ENCODE measurements at regions not wholly inside any gene's neighbourhood (a gene's known extent, or its start where the extent isn't known, plus 50 kb on each side); places are given as distances from the start of the nearest gene placed in this dataset.

DNA sequence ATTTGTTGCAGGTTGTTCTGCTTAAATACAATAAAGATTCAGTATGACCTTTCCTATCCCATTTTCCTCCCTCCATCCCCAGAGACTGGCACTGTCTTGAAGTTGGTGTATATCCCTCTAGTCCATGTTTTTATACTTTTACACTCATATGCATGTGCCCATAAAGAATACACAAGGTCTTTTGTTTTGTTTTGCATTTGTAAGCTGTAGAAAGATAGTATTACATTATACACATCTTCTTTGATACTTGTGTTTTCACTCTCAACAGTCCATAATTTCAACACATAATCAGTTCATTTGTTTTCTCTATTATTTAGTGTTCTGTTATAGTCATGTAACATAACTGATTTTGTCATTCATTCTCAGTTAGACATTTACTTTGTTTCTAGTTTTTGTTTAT, 88.7 kb upstream of the AADACL2 start:
- Histone ChIP-seq H2AFZ (ENCODE audit: low read depth, low read length) (no peak overlapping the region), H3K9me3 (ENCODE audit: insufficient read depth, low read length, severe bottlenecking) (no peaks in the 10 kb centered on the region), H3K79me2 (ENCODE audit: insufficient read depth, low read length) (no peaks in the 10 kb centered on the region), H3K27me3 (ENCODE audit: insufficient read depth, low read length, poor library complexity) (no peaks in the 10 kb centered on the region), H3K9ac (ENCODE audit: low read depth, low read length) (no peak overlapping the region), H3K36me3 (ENCODE audit: insufficient read depth, low read length) (no peaks in the 10 kb centered on the region), H3K4me1 (ENCODE audit: insufficient read depth, low read length) (no peaks in the 10 kb centered on the region; the same call in 1 of the 2 replicates), H3K4me2 (ENCODE audit: insufficient read depth, low read length) (no peak overlapping the region), H3K4me3 (ENCODE audit: low read depth in 1 of 2, low read length in 2 of 2) (no peak overlapping the region), H4K20me1 (ENCODE audit: insufficient read depth, low read length) (no peaks in the 10 kb centered on the region), H3K27ac (ENCODE audit: low read length) (no peak overlapping the region)
- ATAC-seq (ENCODE audit: insufficient read depth, low read depth) (no peak), DNase-seq (no peak)
- TF ChIP-seq CTCF (IDR thresholded peaks at IDR 0.05; ENCODE audit: borderline replicate concordance, extremely low read depth, low read length, poor library complexity, severe bottlenecking) = no peak
- no peak for TF ChIP-seq EZH2 (IDR thresholded peaks at IDR 0.05; ENCODE audit: borderline replicate concordance, low read depth, low read length, severe bottlenecking)

DNA sequence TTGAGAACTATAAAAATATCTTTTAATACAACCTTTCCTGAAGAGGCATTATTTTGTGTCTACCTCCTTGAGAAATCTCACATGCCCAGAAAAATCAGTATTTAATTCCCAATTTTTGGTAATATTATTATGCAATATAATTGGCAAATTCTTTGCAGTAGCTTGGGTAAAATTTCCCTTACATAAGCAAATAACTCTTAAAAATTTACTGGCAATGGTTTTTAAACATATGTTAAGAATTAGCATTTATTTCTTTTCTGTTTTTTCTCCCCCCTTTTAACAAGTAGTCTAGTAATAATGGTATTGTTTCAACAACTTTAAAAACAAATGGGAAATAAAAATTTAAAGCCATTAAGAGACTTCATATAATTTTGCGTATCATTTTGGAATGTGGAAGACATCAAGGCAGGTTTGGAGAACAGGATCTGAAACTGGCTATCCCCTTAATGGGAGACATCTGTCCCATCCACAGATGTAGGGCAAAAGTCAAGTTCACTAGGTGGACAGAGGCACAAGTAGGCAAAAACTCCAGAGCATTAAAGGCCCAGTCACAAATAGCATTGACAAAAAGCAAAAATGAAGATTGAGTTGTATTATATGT, 89.6 kb upstream of the AADACL2 start:
- H3K27me3 ChIP-seq (ENCODE audit: insufficient read depth, low read length, poor library complexity) = no peaks in the 10 kb centered on the region
- H3K79me2 ChIP-seq (ENCODE audit: insufficient read depth, low read length) = no peaks in the 10 kb centered on the region
- no peak for TF ChIP-seq EZH2 (IDR thresholded peaks at IDR 0.05; ENCODE audit: borderline replicate concordance, low read depth, low read length, severe bottlenecking)

DNA sequence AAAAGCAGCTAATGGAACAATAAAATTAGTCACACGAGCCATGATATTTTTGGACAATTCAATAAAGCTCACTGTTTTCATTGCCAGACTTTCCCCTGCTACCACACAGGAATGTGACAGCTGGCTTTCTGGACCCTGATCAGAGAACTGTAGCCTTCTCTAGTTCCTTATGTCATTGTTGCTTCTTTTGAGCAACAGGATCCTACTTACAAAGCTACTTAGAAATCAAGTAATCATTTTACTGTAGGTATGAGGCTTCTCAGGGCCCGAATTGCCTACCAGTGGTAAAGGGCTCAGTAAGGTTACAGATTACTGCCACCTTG, 94.3 kb upstream of the AADACL2 start:
- no peaks in the 10 kb centered on the region for H3K79me2 ChIP-seq (ENCODE audit: insufficient read depth, low read length)
- no peak for DNase-seq
- H3K36me3 ChIP-seq (ENCODE audit: insufficient read depth, low read length) = no peaks in the 10 kb centered on the region
- no peaks in the 10 kb centered on the region for H3K9me3 ChIP-seq (ENCODE audit: insufficient read depth, low read length, severe bottlenecking)
- H3K4me1 ChIP-seq (ENCODE audit: insufficient read depth, low read length) = peaks cover 20% of the 10 kb centered on the region
- TF ChIP-seq CTCF (IDR thresholded peaks at IDR 0.05; ENCODE audit: borderline replicate concordance, extremely low read depth, low read length, poor library complexity, severe bottlenecking) = no peak
- no peak for TF ChIP-seq EZH2 (IDR thresholded peaks at IDR 0.05; ENCODE audit: borderline replicate concordance, low read depth, low read length, severe bottlenecking)
- H3K27ac ChIP-seq (ENCODE audit: low read length) = no peak overlapping the region
- no peak overlapping the region for H2AFZ ChIP-seq (ENCODE audit: low read depth, low read length)
- no peak overlapping the region for H3K4me3 ChIP-seq (ENCODE audit: low read depth in 1 of 2, low read length in 2 of 2)
- H3K27me3 ChIP-seq (ENCODE audit: insufficient read depth, low read length, poor library complexity) = no peaks in the 10 kb centered on the region
- H4K20me1 ChIP-seq (ENCODE audit: insufficient read depth, low read length) = no peaks in the 10 kb centered on the region
- no peak for ATAC-seq (ENCODE audit: insufficient read depth, low read depth)
- H3K9ac ChIP-seq (ENCODE audit: low read depth, low read length) = no peak overlapping the region
- no peak overlapping the region for H3K4me2 ChIP-seq (ENCODE audit: insufficient read depth, low read length)

More for the DNA sequence above, 89.6 kb upstream of the AADACL2 start:
- Histone ChIP-seq H3K4me2 (ENCODE audit: insufficient read depth, low read length) (no peak overlapping the region), H3K9ac (ENCODE audit: low read depth, low read length) (no peak overlapping the region), H3K4me3 (ENCODE audit: low read depth in 1 of 2, low read length in 2 of 2) (no peak overlapping the region), H4K20me1 (ENCODE audit: insufficient read depth, low read length) (no peaks in the 10 kb centered on the region), H3K4me1 (ENCODE audit: insufficient read depth, low read length) (peaks cover 9% of the 10 kb centered on the region), H3K36me3 (ENCODE audit: insufficient read depth, low read length) (no peaks in the 10 kb centered on the region), H2AFZ (ENCODE audit: low read depth, low read length) (no peak overlapping the region), H3K9me3 (ENCODE audit: insufficient read depth, low read length, severe bottlenecking) (no peaks in the 10 kb centered on the region), H3K27ac (ENCODE audit: low read length) (no peak overlapping the region)
- ATAC-seq (ENCODE audit: insufficient read depth, low read depth) = no peak
- no peak for DNase-seq

GRCh38 chr3:151638555-151639417, 94.9 kb upstream of the AADACL2 start:
- Histone ChIP-seq H4K20me1 (ENCODE audit: insufficient read depth, low read length) (no peaks in the 10 kb centered on the region), H3K27ac (ENCODE audit: low read length) (no peak overlapping the region), H3K4me2 (ENCODE audit: insufficient read depth, low read length) (no peak overlapping the region), H3K36me3 (ENCODE audit: insufficient read depth, low read length) (no peaks in the 10 kb centered on the region), H3K9ac (ENCODE audit: low read depth, low read length) (no peak overlapping the region), H3K4me1 (ENCODE audit: insufficient read depth, low read length) (peaks cover 20% of the 10 kb centered on the region), H3K27me3 (ENCODE audit: insufficient read depth, low read length, poor library complexity) (no peaks in the 10 kb centered on the region), H3K9me3 (ENCODE audit: insufficient read depth, low read length, severe bottlenecking) (no peaks in the 10 kb centered on the region), H3K4me3 (ENCODE audit: low read depth in 1 of 2, low read length in 2 of 2) (no peak overlapping the region), H3K79me2 (ENCODE audit: insufficient read depth, low read length) (no peaks in the 10 kb centered on the region), H2AFZ (ENCODE audit: low read depth, low read length) (no peak overlapping the region)
- DNase-seq (no peak), ATAC-seq (ENCODE audit: insufficient read depth, low read depth) (peak; percentile 40; the same call in 2 of the 3 replicates)
- no peak for TF ChIP-seq CTCF (IDR thresholded peaks at IDR 0.05; ENCODE audit: borderline replicate concordance, extremely low read depth, low read length, poor library complexity, severe bottlenecking)
- TF ChIP-seq EZH2 (IDR thresholded peaks at IDR 0.05; ENCODE audit: borderline replicate concordance, low read depth, low read length, severe bottlenecking) = no peak

Measured in DND-41 (cell line).